ENCODE measurements at regions not wholly inside any gene's neighbourhood (a gene's known extent, or its start where the extent isn't known, plus 50 kb on each side); places are given as distances from the start of the nearest gene placed in this dataset.

DNA sequence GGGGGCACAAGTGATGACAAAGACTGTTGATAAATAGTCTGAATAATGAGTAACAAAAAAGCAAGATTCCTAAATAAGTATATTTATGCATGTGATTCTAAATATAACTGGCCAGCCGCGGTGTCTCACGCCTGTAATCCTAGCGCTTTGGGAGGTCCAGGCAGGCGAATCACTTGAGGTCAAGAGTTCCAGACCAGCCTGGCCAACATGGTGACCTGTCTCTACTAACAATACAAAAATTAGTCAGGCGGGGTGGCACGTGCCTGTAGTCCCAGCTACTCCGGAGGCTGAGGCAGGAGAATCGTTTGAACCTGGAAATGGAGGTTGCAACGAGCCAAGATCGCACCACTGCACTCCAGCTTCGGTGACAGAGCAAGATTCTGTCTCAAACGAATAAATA, 161.5 kb downstream of the TOMM20 start:
- DNase-seq (ENCODE audit: low spot score in 2 of 2) = no peak
- Mint-ChIP-seq H3K27ac (no peak overlapping the region), H3K9me3 (peaks cover 0 to 3% of the 10 kb centered on the region in 2 donors), H3K36me3 (peaks cover 4 to 27% of the 10 kb centered on the region in 2 donors)
- ATAC-seq = no peak

DNA sequence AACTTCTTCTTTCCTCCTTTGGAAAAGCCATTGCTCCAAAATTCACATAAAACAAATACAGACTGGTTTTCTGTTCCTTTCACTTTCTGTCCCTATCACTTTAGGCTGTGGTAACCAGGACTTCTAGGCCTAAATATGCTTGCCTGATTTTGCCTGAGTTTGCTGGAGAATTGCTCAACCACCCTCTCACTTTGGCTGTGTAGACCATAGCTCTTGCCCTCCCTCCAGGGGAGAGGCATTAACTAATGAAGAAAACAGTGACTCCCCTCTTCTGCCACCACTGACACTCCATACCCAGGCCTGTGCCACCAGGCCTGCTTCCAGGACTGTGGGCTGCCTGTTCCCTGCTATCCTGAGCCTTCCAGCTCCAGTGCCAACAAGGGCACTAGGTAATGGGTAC, 163.5 kb downstream of the TOMM20 start:
- Mint-ChIP-seq H3K9me3 (peaks cover 0 to 3% of the 10 kb centered on the region in 2 donors), H3K27ac (peak overlapping the region; percentile 80 to 90), H3K36me3 (peaks cover 4 to 27% of the 10 kb centered on the region in 2 donors)
- DNase-seq (ENCODE audit: low spot score in 2 of 2) = no peak
- ATAC-seq = no peak

GRCh38 chr1:234963904-234964702, 164.5 kb downstream of the TOMM20 start:
- H3K36me3 Mint-ChIP-seq = peaks cover 4 to 29% of the 10 kb centered on the region in 2 donors
- H3K27ac Mint-ChIP-seq = peak overlapping the region; percentile 90
- no peak for DNase-seq (ENCODE audit: low spot score in 2 of 2)
- ATAC-seq = no peak
- H3K9me3 Mint-ChIP-seq = peaks cover 0 to 3% of the 10 kb centered on the region in 2 donors

GRCh38 chr1:234963180-234963903, 165.3 kb downstream of the TOMM20 start:
- peak; percentile 82 to 95 for DNase-seq (ENCODE audit: low spot score in 2 of 2)
- H3K9me3 Mint-ChIP-seq = peaks cover 0 to 3% of the 10 kb centered on the region in 2 donors
- ATAC-seq = peak; percentile 90 to 91
- H3K36me3 Mint-ChIP-seq = peaks cover 4 to 24% of the 10 kb centered on the region in 2 donors
- peak overlapping the region; percentile 90 for H3K27ac Mint-ChIP-seq

DNA sequence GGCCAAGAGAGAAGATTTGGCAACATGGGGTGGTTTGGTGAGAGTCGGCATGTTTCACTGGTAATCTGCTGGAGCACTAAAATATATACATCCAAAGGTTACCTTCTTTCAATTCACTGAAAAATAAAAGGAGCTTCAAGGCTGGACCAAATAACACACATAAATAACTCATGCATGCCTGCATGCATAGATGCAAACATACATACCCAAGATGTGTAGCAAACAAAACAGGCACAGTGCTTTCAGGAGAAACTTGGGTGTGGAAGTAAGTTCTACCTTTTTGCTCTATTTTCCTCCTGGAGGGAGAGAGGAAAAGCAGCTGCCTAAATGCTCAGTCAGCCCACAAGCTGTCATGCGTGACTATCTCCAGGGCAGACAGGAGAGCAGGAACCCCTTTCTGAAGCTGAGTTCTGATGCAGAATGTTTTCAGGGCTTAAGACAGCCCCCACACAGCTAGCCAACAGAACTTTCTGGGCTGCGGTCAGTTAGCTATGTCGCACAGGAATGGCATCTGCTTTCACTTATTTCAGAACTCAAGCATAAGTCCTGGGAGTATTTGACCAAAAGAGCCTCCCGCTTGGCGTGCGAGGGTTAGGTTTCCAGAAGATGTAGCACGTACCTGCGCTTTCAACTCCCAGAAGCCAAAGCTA, 166.2 kb downstream of the TOMM20 start:
- ATAC-seq = peak; percentile 46 to 55
- peaks cover 4 to 23% of the 10 kb centered on the region in 2 donors for H3K36me3 Mint-ChIP-seq

GRCh38 chr1:234961456-234962339, 166.9 kb downstream of the TOMM20 start:
- DNase-seq (ENCODE audit: low spot score in 2 of 2) = no peak
- Mint-ChIP-seq H3K36me3 (peaks cover 4 to 22% of the 10 kb centered on the region in 2 donors), H3K9me3 (peaks cover 0 to 3% of the 10 kb centered on the region in 2 donors), H3K27ac (peak overlapping the region; percentile 90)
- peak; percentile 3 to 34 for ATAC-seq

More for the DNA sequence above, 166.2 kb downstream of the TOMM20 start:
- Mint-ChIP-seq H3K9me3 (peaks cover 0 to 3% of the 10 kb centered on the region in 2 donors), H3K27ac (peak overlapping the region; percentile 90)
- DNase-seq (ENCODE audit: low spot score in 2 of 2) = no peak

DNA sequence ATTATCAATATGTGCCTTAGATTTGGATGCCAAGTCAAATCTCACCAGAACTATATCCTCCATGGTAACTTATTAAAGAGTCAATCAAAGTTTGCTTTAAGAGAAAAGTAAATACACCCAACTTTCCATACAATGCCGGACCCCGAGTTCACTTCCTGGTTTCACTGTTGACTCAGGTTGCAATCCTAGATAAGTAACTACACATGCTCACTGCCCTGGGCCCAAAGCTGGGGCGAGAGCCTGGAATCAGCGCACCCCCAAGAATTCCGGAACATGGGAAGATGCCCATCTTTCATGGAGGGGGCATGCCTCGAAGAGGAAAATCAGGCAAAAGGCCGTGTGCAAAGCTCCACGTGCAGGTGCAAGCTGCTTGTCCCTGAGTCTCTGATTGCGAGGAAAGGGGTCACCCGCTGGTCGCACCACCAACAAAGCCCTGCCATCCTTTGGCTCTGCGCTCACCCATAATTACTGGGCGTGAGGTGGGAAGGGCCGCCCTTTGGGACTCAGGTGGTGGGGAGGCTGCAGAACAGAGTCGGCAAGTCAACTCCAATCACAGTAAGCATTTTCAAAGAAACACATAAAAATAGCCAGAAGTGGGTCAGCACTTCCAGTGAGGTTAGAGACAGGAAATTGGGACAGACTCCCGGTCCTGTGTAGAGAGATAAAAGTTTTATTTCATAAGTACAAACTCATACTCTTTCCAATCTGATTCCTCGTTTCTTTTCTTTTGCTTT, 167.7 kb downstream of the TOMM20 start:
- peak overlapping the region; percentile 56 to 78 for H3K27ac Mint-ChIP-seq
- H3K36me3 Mint-ChIP-seq = peaks cover 4 to 17% of the 10 kb centered on the region in 2 donors
- peaks cover 0 to 3% of the 10 kb centered on the region in 2 donors for H3K9me3 Mint-ChIP-seq
- DNase-seq (ENCODE audit: low spot score in 2 of 2) (no peak), ATAC-seq (no peak)

- ATAC-seq (no peak), DNase-seq (ENCODE audit: low spot score in 2 of 2) (no peak)
- no peak overlapping the region for H3K27ac Mint-ChIP-seq
- no peaks in the 10 kb centered on the region for H3K9me3 Mint-ChIP-seq
- H3K36me3 Mint-ChIP-seq = peaks cover 0 to 8% of the 10 kb centered on the region in 2 donors
Observed at GRCh38 chr1:234958706-234959657, 169.7 kb downstream of the TOMM20 start.

DNA sequence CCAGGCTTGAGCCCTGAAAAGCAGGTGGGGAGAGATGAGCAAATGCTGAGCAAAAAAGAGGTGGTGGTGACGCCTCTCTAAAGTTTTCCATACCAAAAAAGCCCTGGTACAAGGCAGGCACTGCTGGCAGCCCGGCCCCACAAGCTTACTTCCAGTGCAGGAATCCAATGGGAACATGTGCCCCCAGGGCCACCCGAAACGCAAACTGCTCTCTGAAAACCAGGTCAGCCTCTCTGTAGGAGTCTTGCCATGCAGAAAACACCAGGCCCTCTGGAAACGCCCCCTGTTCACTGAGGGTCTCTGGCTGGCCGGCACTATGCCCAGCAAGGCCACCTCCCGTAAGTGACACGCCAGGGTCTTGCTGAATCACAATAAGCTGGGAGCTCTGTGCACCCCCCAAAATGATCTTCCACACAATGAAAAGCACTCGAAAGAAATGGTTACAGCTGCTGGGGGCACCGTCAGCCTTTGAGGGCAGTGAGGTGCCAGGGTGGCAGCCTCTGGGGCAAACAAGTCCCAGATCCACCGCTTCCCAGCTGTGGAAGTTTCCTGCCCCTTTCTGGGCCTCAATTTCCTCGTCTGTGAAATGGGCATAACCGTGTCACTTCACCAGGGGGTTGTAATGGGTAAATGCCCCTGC, 170.5 kb downstream of the TOMM20 start:
- ATAC-seq (no peak), DNase-seq (ENCODE audit: low spot score in 2 of 2) (no peak)
- peaks cover 0 to 8% of the 10 kb centered on the region in 2 donors for H3K36me3 Mint-ChIP-seq
- no peaks in the 10 kb centered on the region for H3K9me3 Mint-ChIP-seq
- no peak overlapping the region for H3K27ac Mint-ChIP-seq

DNA sequence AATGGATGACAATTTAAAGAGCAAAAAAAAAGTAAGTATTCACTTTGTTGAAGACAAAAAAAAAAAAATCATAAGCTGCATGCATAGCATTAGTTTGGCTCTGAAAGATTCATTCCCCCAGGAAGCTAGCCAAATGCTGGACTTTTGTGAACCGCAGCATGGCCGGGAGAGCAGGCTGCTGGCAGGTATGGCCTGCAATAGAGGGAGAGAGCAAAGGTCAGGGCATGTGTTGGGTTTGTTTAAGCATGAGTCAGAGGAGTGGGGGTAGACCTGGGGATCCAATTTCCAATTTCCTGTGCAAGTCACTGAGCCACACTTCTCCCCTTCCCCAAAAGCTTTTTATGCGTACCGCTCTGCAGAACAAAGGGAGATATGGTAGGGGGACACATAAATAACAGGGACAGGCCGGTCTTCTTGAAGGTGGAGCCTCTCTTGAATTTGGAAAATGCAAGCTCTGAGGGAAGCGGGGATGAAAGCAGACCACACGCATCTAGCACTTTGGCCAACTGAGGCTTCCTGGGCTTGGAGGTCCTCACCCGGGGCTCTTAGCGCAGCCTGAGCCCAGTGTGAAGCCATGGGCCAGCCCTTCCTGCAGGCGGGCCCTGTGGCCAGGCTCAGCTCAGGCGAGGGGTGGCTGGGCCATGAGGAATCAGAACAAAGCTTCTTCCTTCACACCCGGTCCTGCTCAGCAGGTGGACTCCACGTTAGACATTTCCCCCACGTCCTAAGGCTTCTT, 171.1 kb downstream of the TOMM20 start:
- Mint-ChIP-seq H3K9me3 (no peaks in the 10 kb centered on the region), H3K27ac (no peak overlapping the region), H3K36me3 (peaks cover 0 to 8% of the 10 kb centered on the region in 2 donors)
- DNase-seq (ENCODE audit: low spot score in 2 of 2) (no peak), ATAC-seq (peak in 1 of 2 donors; percentile 65)

GRCh38 chr1:234956821-234957329, 171.8 kb downstream of the TOMM20 start:
- DNase-seq (ENCODE audit: low spot score in 2 of 2) (no peak), ATAC-seq (no peak)
- peaks cover 0 to 8% of the 10 kb centered on the region in 2 donors for H3K36me3 Mint-ChIP-seq
- no peak overlapping the region for H3K27ac Mint-ChIP-seq
- no peaks in the 10 kb centered on the region for H3K9me3 Mint-ChIP-seq

- ATAC-seq (peak; percentile 39 to 48), DNase-seq (ENCODE audit: low spot score in 2 of 2) (no peak)
- H3K36me3 Mint-ChIP-seq = peaks cover 0 to 8% of the 10 kb centered on the region in 2 donors
- H3K9me3 Mint-ChIP-seq = no peaks in the 10 kb centered on the region
- H3K27ac Mint-ChIP-seq = peak overlapping the region; percentile 82 to 94
Observed at GRCh38 chr1:234955107-234955731, 173.4 kb downstream of the TOMM20 start.

DNA sequence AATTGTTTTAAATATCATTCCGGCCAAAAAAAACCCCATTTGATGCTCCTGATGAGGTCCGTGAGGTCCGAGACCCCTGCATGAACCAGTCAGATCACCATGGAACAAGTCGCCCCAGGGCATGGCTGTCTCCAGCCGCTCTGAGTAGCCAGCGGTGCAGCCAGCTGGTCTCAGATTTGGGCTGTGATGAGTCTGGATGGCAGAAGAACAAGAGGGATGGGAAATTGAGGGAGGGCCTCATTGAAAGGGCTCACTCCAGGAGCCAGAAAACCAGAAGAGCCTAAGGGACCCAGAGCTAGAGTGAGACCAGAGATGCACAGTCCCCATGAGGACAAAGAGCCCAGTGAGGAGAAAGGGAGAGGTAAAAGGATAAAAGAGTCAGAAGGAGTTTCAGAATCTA, 174.0 kb downstream of the TOMM20 start:
- H3K36me3 Mint-ChIP-seq = peaks cover under 1 to 10% of the 10 kb centered on the region in 2 donors
- ATAC-seq (no peak), DNase-seq (ENCODE audit: low spot score in 2 of 2) (no peak)
- H3K9me3 Mint-ChIP-seq = peaks cover 0 to 3% of the 10 kb centered on the region in 2 donors
- H3K27ac Mint-ChIP-seq = peak overlapping the region; percentile 75 to 82

Measured in activated naive CD4-positive, alpha-beta T cell treated with anti-CD3 and anti-CD28 coated beads, Interleukin-2, amount 50 U/mL, for 72 hours (primary cell).